Colon (tissue), 2 donors: ENCODE measurements at regions not wholly inside any gene's neighbourhood (a gene's known extent, or its start where the extent isn't known, plus 50 kb on each side); places are given as distances from the start of the nearest gene placed in this dataset.
"Not testable (repeated sequence)": the region's sequence is repeated elsewhere in the genome, so short reads cannot be mapped to it uniquely, and the experiment has no call there.

Experiments
- FAIRE-seq: peaks from 2 replicates; lab custom pipeline; 2012; peaks lifted over from hg19 to GRCh38; lab: Jason Lieb, UNC
- donor health status: control.
- donor health status: control.

DNA sequence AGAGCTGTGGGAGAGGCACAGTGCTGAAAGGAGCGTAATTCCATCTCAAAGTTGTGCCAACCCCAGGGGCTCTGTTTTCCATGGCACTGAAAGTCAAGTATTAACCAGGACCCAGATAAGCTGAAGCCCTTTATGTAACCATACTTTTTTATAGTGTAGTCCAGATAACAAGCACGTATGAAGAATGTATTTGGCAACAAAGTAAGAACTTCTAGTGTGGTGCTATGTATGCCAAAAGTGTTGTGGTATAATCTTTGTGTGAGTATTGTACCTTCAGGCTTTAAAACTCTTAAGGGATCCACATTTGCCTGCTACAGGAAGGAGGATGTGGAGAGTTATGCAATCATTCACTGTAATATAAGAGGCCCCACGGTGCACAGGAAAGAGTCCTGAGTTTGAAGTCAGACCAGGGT lies 129.4 kb downstream of the IBTK start:
- FAIRE-seq: no peak

GRCh38 chr6:82114748-82115147 lies 132.8 kb downstream of the IBTK start:
- FAIRE-seq: no peak

DNA sequence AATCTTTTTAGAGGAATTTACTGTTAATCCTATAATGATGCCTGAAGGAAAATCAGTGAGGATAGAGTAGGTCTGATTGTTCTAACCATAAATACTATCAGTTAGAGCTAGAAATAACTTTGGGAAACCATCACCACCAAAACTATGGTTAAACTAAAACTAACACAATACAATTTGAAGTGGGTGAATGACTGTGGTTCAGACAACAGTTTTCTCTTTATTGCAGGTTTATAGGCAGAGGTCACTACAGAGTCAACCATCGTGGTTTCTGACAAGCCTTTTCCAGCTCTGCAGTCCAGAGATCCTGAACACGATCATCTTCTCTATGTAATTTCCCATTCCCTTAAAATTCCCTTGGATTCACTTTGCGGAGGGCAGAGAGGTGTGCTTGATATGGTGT lies 134.3 kb downstream of the IBTK start:
- no peak for FAIRE-seq

- FAIRE-seq: no peak
Measured at GRCh38 chr6:82111818-82112217, 135.7 kb downstream of the IBTK start.

DNA sequence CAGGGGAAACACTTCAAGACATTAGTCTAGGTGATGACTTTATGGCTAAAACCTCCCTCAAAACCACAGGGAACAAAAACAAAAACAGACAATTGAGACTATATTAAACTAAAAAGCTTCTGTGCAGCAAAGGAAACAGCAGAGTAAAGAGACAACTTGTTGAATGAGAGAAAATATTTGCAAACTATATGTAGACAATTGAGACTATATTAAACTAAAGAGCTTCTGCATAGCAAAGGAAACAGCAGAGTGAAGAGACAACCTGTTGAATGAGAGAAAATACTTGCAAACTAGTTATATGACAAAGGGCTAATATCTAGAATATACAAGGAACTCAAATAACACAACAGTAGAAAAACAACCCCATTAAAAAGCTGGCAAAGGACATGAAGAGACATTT lies 136.4 kb downstream of the IBTK start:
- FAIRE-seq: no peak

- FAIRE-seq: not testable (repeated sequence)
Measured at GRCh38 chr6:82103171-82103570, 144.4 kb downstream of the IBTK start.

- FAIRE-seq: not testable (repeated sequence)
Measured at GRCh38 chr6:82101374-82102114, 146.0 kb downstream of the IBTK start.

DNA sequence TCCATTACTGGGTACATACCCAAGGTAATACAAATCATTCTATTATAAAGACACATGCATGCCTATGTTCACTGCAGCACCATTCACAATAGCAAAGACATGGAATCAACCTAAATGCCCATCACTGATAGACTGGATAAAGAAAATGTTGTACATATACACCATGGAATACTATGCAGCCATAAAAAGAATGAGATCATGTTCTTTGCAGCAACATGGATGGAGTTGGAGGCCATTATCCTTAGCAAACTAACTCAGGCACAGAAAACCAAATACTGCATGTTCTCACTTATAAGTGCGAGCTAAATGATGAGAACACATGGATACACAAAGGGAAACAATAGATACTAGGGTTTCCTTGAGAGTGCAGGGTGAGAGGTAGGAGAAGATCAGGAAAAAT lies 146.8 kb downstream of the IBTK start:
- not testable (repeated sequence) for FAIRE-seq

- no peak for FAIRE-seq
Measured at GRCh38 chr6:82097676-82098075, 149.9 kb downstream of the IBTK start.

DNA sequence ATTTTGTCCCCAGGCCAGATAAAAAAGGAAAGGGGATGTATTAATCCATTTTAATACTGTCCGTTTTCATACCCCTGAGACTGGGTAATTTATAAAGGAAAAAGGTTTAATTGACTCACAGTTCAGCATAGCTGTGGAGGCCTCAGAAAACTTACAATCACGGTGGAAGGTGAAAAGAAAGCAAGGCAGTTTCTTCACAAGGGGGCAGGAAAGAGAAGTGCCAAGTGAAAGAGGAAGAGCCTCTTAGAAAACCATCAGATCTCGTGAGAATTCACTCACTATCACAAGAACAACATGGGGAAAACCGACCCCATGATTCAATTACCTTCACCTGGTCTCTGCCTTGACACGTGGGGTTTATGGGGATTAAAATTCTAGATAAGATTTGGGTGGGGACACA lies 152.5 kb downstream of the IBTK start:
- no peak for FAIRE-seq

DNA sequence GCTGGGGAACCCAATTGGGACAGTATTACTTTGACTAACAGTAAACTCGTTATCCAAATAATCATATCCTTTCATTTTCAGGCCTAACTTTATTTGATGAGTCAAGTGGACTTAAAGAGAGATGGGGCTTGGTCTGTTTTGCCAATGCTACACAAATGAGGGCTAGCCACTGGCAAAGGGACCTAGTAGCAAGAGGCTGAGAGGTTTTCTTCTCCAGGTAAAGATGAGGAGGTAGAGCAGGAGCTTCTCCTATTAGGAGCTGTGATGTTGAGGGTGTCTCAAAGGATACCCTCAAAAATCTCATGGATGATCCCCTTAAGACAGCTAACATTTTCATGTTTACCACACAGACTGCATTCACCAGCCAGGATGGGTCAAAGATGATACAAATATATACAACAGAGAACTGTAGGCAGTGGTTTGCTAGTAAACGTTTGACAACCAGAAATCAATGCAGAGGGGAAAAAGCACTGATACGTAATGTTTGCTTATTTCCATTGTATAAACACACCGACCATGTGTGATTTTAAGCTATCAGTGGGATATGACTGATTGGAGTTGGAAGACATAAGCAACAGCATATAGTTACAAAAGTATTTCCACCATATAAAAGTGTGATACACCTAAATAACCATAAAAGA lies 153.3 kb downstream of the IBTK start:
- no peak for FAIRE-seq

DNA sequence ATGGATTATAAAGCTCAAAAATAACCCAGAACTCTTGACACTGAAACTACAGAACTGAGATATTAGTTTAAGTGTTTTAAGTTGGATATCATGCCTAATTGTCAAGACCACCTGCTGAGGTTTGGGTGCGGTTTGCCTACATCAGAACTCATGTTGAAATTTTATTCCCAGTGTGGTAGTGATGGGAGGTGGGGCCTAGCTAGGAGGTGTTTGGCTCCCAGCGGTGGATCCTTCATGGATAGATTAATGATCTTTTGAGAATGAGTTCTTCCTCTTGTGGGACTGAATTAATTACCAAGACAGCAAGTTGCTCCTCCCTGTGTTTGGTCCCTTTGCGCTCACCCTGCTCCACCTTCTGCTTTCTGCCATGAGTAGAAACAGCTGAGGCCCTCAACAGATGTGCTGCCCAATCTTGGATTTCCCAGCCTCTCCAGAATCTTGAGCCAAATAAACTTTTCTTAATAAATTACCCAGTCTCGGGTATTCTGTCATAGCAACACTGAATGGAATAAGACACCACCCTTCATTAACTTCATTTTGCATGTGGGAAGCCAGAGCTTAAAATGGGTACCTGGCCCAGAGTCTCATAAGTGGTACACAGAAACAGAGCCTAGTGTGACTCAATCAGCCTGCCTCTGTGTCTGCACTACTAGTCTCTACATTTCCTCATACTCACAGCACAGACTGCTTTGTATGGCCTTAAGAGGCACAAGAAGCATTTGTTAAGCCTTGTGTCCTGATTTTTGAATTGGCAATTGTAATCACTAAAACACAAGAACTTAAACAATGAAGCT lies 158.4 kb downstream of the IBTK start:
- FAIRE-seq: no peak

DNA sequence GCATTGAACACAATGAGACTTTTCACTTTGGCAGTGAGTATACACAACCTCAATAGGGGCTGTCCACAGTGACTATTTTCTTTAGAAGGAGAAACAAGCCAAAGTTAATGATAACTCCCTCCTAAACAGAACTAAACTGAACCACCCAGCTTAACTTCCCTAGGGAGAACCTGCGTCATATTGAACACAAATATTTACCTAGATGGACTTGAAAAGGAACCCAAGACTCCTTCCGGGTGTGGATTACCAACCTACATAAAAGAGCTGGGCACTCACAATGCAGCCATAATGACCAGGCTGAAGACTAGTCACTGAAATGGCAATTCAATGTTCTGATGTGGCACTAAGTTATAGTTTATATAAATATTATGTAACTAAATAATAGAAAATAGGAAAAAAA lies 160.6 kb downstream of the IBTK start:
- FAIRE-seq: no peak

DNA sequence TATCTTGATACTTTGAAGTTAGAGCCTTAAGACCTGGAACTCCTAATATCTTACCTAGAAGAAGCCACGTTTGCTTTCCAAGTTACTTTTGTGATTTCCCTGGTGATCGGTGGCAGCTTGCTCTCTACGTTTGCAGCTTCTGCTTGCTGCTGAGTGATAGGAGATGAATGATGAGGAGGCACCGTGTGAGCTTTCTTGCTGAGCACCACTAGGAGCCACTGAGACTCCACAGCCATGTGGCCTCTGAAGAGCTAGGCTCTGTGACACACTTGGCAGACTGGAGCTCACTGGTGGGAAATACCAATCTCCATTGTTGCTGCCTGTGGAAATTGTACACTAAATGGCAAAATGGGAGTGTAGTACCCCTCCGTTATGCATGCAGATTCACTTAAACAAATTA lies 161.8 kb downstream of the IBTK start:
- no peak for FAIRE-seq

GRCh38 chr6:82084324-82084920 lies 163.1 kb downstream of the IBTK start:
- FAIRE-seq: no peak

DNA sequence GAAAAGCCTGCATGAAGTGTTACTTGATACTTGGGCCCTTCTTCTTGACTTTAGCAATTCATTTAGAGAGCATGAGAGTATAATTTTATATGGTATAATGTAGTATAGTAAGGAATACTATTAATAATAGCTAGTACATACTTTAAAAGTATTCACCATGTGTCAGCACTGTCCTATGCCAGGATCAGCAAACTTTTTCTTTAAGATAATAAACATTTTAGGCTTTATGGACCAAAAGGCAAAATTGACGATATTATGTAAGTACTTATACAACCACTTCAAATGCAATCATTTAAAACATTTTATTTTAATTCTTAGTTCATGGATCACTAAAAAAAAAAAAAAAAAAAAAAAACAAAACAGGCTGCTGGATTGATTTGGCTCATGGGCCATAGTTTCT lies 163.9 kb downstream of the IBTK start:
- no peak for FAIRE-seq

- no peak for FAIRE-seq
Measured at GRCh38 chr6:82080767-82081166, 166.8 kb downstream of the IBTK start.

DNA sequence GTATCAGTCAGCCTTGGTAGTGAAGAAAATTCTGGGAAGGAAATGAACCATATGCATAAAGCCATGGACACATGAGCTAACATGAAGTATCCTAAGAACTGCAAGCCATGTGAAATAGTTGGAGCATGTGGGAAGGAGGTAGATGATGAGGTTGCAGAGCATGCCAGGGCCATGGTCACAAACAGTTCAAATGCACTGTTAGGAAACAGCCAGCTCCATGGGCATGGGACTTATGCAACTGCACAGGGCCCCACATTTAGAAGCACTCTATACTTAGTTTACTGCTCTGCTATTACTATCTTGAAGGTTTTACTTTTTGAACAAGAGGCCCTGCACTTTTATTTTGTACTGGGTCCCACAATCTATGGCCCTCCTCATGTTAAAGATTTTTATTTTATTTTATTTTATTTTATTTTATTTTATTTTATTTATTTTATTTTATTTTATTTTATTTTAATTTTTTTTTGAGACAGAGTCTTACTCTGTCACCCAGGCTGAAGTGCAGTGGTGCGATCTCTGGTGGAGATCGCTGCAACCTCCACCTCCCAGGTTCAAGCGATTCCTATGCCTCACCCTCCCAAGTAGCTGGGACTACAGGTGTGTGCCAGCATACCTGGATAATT lies 169.1 kb downstream of the IBTK start:
- FAIRE-seq: no peak

- FAIRE-seq: no peak
Measured at GRCh38 chr6:82076916-82077315, 170.6 kb downstream of the IBTK start.

- no peak for FAIRE-seq
Measured at GRCh38 chr6:82074556-82074955, 173.0 kb downstream of the IBTK start.

DNA sequence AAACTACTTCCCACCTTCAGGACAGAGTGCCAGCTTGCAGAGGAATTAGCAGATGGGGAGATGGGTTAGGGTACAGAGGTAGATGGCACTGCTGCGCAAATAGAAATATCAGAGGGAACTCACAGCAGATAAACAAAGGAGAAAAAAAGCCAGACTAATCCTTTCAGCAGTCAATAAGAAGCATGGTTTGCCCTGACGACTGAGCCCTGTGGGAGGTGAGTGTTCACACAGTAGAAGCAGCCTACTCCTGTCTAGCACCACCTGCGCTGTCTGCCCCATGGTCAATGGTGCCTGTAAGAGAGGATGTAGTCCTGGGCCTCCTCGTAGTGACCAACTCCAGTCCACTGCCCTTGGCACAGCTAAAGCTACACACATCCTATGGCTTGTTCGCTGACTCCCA lies 174.1 kb downstream of the IBTK start:
- no peak for FAIRE-seq

GRCh38 chr6:82072751-82073150 lies 174.8 kb downstream of the IBTK start:
- no peak for FAIRE-seq
